Right lobe of liver (tissue), 6 donors: ENCODE measurements at regions not wholly inside any gene's neighbourhood (a gene's known extent, or its start where the extent isn't known, plus 50 kb on each side); places are given as distances from the start of the nearest gene placed in this dataset.

Experiments
- ATAC-seq, 4 donors: fragments of 200-7000 bp; cut with Tn5 transposase; one replicate each; pipeline ENCODE4 v1.9.1; 2020; ENCODE audit warnings: mild to moderate bottlenecking in 4 of 4, moderate library complexity in 4 of 4
- DNase-seq, 3 donors: peaks; one replicate each; pipeline ENCODE4 v3.0.0-alpha.2; 2020
- H3K27ac ChIP-seq, 3 donors: fragments of 200-600 bp; one replicate each; pipeline ENCODE4 v1.8.0; 2022
- H3K27me3 ChIP-seq, 2 donors: fragments of 200-600 bp; one replicate each; pipeline ENCODE4 v1.8.0; 2022
- H3K36me3 ChIP-seq, 4 donors: fragments of 200-600 bp; sonication (generic) in 1 of 4; one replicate each; pipeline versions ENCODE4 v1.5.1 to v1.8.0; 2017 to 2022; ENCODE audit warnings: control low read depth in 1 of 4
- H3K4me1 ChIP-seq, 4 donors: fragments of 200-600 bp; sonication (generic) in 1 of 4; one replicate each; pipeline versions ENCODE4 v1.5.1 to v1.8.0; 2017 to 2022; ENCODE audit warnings: control low read depth in 1 of 4
- H3K4me3 ChIP-seq, 3 donors: fragments of 200-600 bp; one replicate each; pipeline ENCODE4 v1.8.0; 2022
- H3K9me3 ChIP-seq, 4 donors: fragments of 200-600 bp; sonication (generic) in 1 of 4; one replicate each; pipeline versions ENCODE4 v1.5.1 to v1.8.0; 2017 to 2022; ENCODE audit warnings: control low read depth in 1 of 4
- CTCF ChIP-seq, 4 donors: fragments of 200-600 bp in 3 of 4; fragments of 450-650 bp in 1 of 4; IDR thresholded peaks; one replicate each; pipeline versions ENCODE4 v1.5.1 to v1.8.0; 2016 to 2022; ENCODE audit warnings: antibody characterized with exemption in 4 of 4, mild to moderate bottlenecking in 2 of 4
- POLR2A ChIP-seq: fragments of 450-650 bp; IDR thresholded peaks from one replicate; pipeline ENCODE4 v1.6.1; 2017; ENCODE audit warnings: antibody characterized with exemption, mild to moderate bottlenecking
- WGBS: methylation state at CpG from one replicate; pipeline ENCODE4 v1.1.6; 2018; ENCODE audit warnings: low coverage, low lambda C conversion rate; ENCODE audit not compliant: insufficient coverage; ENCODE audit errors: missing lambda C conversion rate; 5-methylcytosine and 5-hydroxymethylcytosine counted together
- intact Hi-C, 2 donors: fragments of 100-400 bp; cut with DNase I; formaldehyde crosslinking; loops; one replicate each; pipeline versions ENCODE4 v1.11.2 to v1.14.1; 2022
- donor health status: DM: no; HTN: yes; CAD: no.
- donor health status: DM: no; HTN: no; CAD: no.
- donor health status: DM: no; HTN: no; CAD: no.
- donor health status: DM: no; HTN: yes; CAD: no.
- donor health status: DM: no; HTN: yes; CAD: no.

- DNase-seq, result no peak
- Histone ChIP-seq H3K27me3 (no peaks in the 10 kb centered on the region), H3K27ac (no peak overlapping the region), H3K9me3 (no peaks in the 10 kb centered on the region), H3K4me3 (no peak overlapping the region), H3K36me3 (no peaks in the 10 kb centered on the region), H3K4me1 (no peaks in the 10 kb centered on the region)
- intact Hi-C loops, result no loop called here
- WGBS, result 66% methylated on average over 5 of the region's 5 CpGs
- ATAC-seq, result no peak
- TF ChIP-seq CTCF (IDR thresholded peaks at IDR 0.05) (no peak), POLR2A (no peak)
Observed at GRCh38 chr22:48075604-48076003, 1313.2 kb downstream of the TBC1D22A start.

- H3K4me1 ChIP-seq, result no peaks in the 10 kb centered on the region
- ATAC-seq (no peak), DNase-seq (no peak)
- no peak overlapping the region for H3K27ac ChIP-seq
- TF ChIP-seq CTCF (IDR thresholded peaks at IDR 0.05), result no peak
- TF ChIP-seq POLR2A, result no peak
- intact Hi-C loops, result no loop called here
- H3K4me3 ChIP-seq, result no peak overlapping the region
- H3K36me3 ChIP-seq, result no peaks in the 10 kb centered on the region
- H3K27me3 ChIP-seq, result no peaks in the 10 kb centered on the region
- 37% methylated on average over 5 of the region's 6 CpGs for WGBS
- no peaks in the 10 kb centered on the region for H3K9me3 ChIP-seq
Observed at GRCh38 chr22:48072777-48073176, 1310.3 kb downstream of the TBC1D22A start.

GRCh38 chr22:48071828-48072227 is 1309.4 kb downstream of the TBC1D22A start:
- Histone ChIP-seq H3K4me1 (no peaks in the 10 kb centered on the region), H3K36me3 (no peaks in the 10 kb centered on the region), H3K27ac (no peak overlapping the region), H3K9me3 (no peaks in the 10 kb centered on the region), H3K27me3 (no peaks in the 10 kb centered on the region), H3K4me3 (no peak overlapping the region)
- 47% methylated on average over 7 of the region's 7 CpGs for WGBS
- no peak for DNase-seq
- no peak for TF ChIP-seq CTCF (IDR thresholded peaks at IDR 0.05)
- TF ChIP-seq POLR2A, result no peak
- ATAC-seq, result no peak
- intact Hi-C loops, result no loop called here

GRCh38 chr22:48071305-48071704 is 1308.9 kb downstream of the TBC1D22A start:
- H3K27me3 ChIP-seq, result no peaks in the 10 kb centered on the region
- H3K4me3 ChIP-seq, result no peak overlapping the region
- no peak for ATAC-seq
- no peak overlapping the region for H3K27ac ChIP-seq
- H3K4me1 ChIP-seq, result no peaks in the 10 kb centered on the region
- H3K36me3 ChIP-seq, result no peaks in the 10 kb centered on the region
- no peaks in the 10 kb centered on the region for H3K9me3 ChIP-seq
- 55% methylated on average over 8 of the region's 10 CpGs for WGBS
- intact Hi-C loops, result no loop called here
- TF ChIP-seq POLR2A (no peak), CTCF (IDR thresholded peaks at IDR 0.05) (no peak)
- DNase-seq, result no peak

GRCh38 chr22:48070760-48071159 is 1308.3 kb downstream of the TBC1D22A start:
- TF ChIP-seq POLR2A (no peak), CTCF (IDR thresholded peaks at IDR 0.05) (no peak)
- no peak overlapping the region for H3K27ac ChIP-seq
- H3K4me3 ChIP-seq, result no peak overlapping the region
- WGBS, result 65% methylated on average over 4 of the region's 4 CpGs
- ATAC-seq, result no peak
- no peaks in the 10 kb centered on the region for H3K9me3 ChIP-seq
- no peaks in the 10 kb centered on the region for H3K27me3 ChIP-seq
- H3K36me3 ChIP-seq, result no peaks in the 10 kb centered on the region
- no peak for DNase-seq
- intact Hi-C loops, result no loop called here
- no peaks in the 10 kb centered on the region for H3K4me1 ChIP-seq
